Lower leg skin (tissue), 3 donors: ENCODE measurements at regions not wholly inside any gene's neighbourhood (a gene's known extent, or its start where the extent isn't known, plus 50 kb on each side); places are given as distances from the start of the nearest gene placed in this dataset.

ENCODE experiments used
- CTCF ChIP-seq, 3 donors: fragments of 450-650 bp; IDR thresholded peaks; one replicate each; pipeline ENCODE4 v1.5.1; 2016; ENCODE audit warnings: antibody characterized with exemption in 3 of 3, mild to moderate bottlenecking in 3 of 3, moderate library complexity in 2 of 3
- POLR2A ChIP-seq, 2 donors: fragments of 450-650 bp; IDR thresholded peaks; one replicate each; pipeline ENCODE4 v1.6.1; 2016 to 2017; ENCODE audit warnings: antibody characterized with exemption in 2 of 2, mild to moderate bottlenecking in 1 of 2, moderate library complexity in 1 of 2

GRCh38 chr10:52454491-52454890 is 140.4 kb downstream of the DKK1 start:
- no peak for TF ChIP-seq CTCF (IDR thresholded peaks at IDR 0.05)
- no peak for TF ChIP-seq POLR2A (IDR thresholded peaks at IDR 0.05)
